SK-N-SH (cell line): ENCODE measurements at regions not wholly inside any gene's neighbourhood (a gene's known extent, or its start where the extent isn't known, plus 50 kb on each side); places are given as distances from the start of the nearest gene placed in this dataset.

Experiments
- CTCF ChIA-PET: fragments of 300-600, 350-600 bp; formaldehyde crosslinking; extraction: SDS; loops from one replicate; lab custom pipeline; 2021; lab: Yijun Ruan, JAX
- POLR2A ChIA-PET: fragments of 350-600 bp; sonication (Branson Sonifier 250); formaldehyde crosslinking; extraction: SDS; loops from one replicate; lab custom pipeline; 2020; ENCODE audit warnings: antibody characterized with exemption, inconsistent platforms; lab: Yijun Ruan, JAX
- DNase-seq: peaks from one replicate; pipeline ENCODE4 v3.0.0; 2012
- H2AFZ ChIP-seq: fragments of 200-600 bp; sonication (generic); 2 replicates; pipeline ENCODE4 v1.8.1; 2016; ENCODE audit warnings: antibody characterized with exemption, mild to moderate bottlenecking, low read depth
- H3F3A ChIP-seq: fragments of 200-600 bp; sonication (generic); replicated peaks from 2 replicates; pipeline ENCODE3; 2016; ENCODE audit warnings: antibody characterized with exemption, mild to moderate bottlenecking; ENCODE audit not compliant: insufficient read depth
- H3K27ac ChIP-seq, 2 experiments: fragments of 200-500 bp in 1 of 2; fragments of 200-600 bp in 1 of 2; sonication (Bioruptor generic) in 1 of 2; sonication (generic), shearing (Covaris generic) in 1 of 2; 2 replicates each; pipeline versions ENCODE4 v1.5.1 to v1.6.1; 2014 to 2016; ENCODE audit warnings: low read depth in 2 of 2, inconsistent platforms in 1 of 2, low read length in 1 of 2, mild to moderate bottlenecking in 1 of 2, mixed read lengths in 1 of 2
- H3K27me3 ChIP-seq: fragments of 200-600 bp; sonication (generic), shearing (Covaris generic); 2 replicates; pipeline ENCODE4 v1.6.1; 2016; ENCODE audit warnings: mixed run types; ENCODE audit not compliant: insufficient read depth
- H3K36me3 ChIP-seq, 2 experiments: fragments of 200-500 bp in 1 of 2; fragments of 200-600 bp in 1 of 2; sonication (Bioruptor generic) in 1 of 2; sonication (generic) in 1 of 2; replicated peaks in 1 of 2; 2 replicates each; pipeline versions ENCODE3 to v1.5.1; 2014 to 2016; ENCODE audit warnings: low read length in 1 of 2, mild to moderate bottlenecking in 1 of 2; ENCODE audit not compliant: insufficient read depth in 2 of 2, control insufficient read depth in 1 of 2
- H3K4me1 ChIP-seq, 2 experiments: fragments of 200-500 bp in 1 of 2; fragments of 200-600 bp in 1 of 2; sonication (Bioruptor generic) in 1 of 2; sonication (generic), shearing (Covaris generic) in 1 of 2; 2 replicates each; pipeline versions ENCODE4 v1.5.1 to v1.6.1; 2014 to 2016; ENCODE audit warnings: low read depth in 1 of 2, low read length in 1 of 2, mixed run types in 1 of 2; ENCODE audit not compliant: insufficient read depth in 2 of 2, control insufficient read depth in 1 of 2
- H3K4me2 ChIP-seq: fragments of 200-600 bp; sonication (generic), shearing (Covaris generic); 2 replicates; pipeline ENCODE4 v1.6.1; 2017; ENCODE audit warnings: mixed run types
- H3K4me3 ChIP-seq, 2 experiments: fragments of 200-500 bp in 1 of 2; fragments of 200-600 bp in 1 of 2; sonication (Bioruptor generic) in 1 of 2; sonication (generic), shearing (Covaris generic) in 1 of 2; 2 replicates each; pipeline versions ENCODE4 v1.5.1 to v1.8.1; 2014 to 2016; ENCODE audit warnings: low read depth in 2 of 2, inconsistent platforms in 1 of 2, low read length in 1 of 2, mild to moderate bottlenecking in 1 of 2, mixed read lengths in 1 of 2, moderate library complexity in 1 of 2
- H3K79me2 ChIP-seq: fragments of 200-600 bp; sonication (generic); 2 replicates; pipeline ENCODE4 v1.8.1; 2017; ENCODE audit warnings: mild to moderate bottlenecking; ENCODE audit not compliant: insufficient read depth
- H3K9ac ChIP-seq: fragments of 200-600 bp; sonication (generic); 2 replicates; pipeline ENCODE4 v1.6.1; 2017; ENCODE audit warnings: mixed run types
- H3K9me2 ChIP-seq: fragments of 200-600 bp; sonication (generic); 2 replicates; pipeline ENCODE4 v1.6.1; 2017; ENCODE audit warnings: mixed run types
- H3K9me3 ChIP-seq: fragments of 200-600 bp; sonication (generic); 2 replicates; pipeline ENCODE4 v1.6.1; 2017; ENCODE audit warnings: mixed run types, mild to moderate bottlenecking, moderate library complexity
- H4K20me1 ChIP-seq: fragments of 200-600 bp; sonication (generic); 2 replicates; pipeline ENCODE4 v1.6.1; 2017; ENCODE audit warnings: mild to moderate bottlenecking, mixed run types; ENCODE audit not compliant: insufficient read depth
- CHD2 ChIP-seq: fragments of 150-350 bp; IDR thresholded peaks from 2 replicates; pipeline ENCODE4 v1.6.1; 2018; ENCODE audit warnings: low read length; ENCODE audit not compliant: partially characterized antibody
- EZH2phosphoT487 ChIP-seq: fragments of 200-600 bp; sonication (generic); IDR thresholded peaks from 2 replicates; pipeline ENCODE4 v1.6.1; 2017; ENCODE audit warnings: low read depth, mixed run types, mild to moderate bottlenecking, antibody characterized with exemption, moderate library complexity, borderline replicate concordance
- FOXJ3 ChIP-seq: sonication (generic); formaldehyde crosslinking; IDR thresholded peaks from 2 replicates; pipeline ENCODE4 v1.5.1; 2020; ENCODE audit warnings: mild to moderate bottlenecking, missing genetic modification reagents
- GABPA ChIP-seq: IDR thresholded peaks from 2 replicates; pipeline ENCODE4 v1.4.0; 2012; ENCODE audit warnings: low read depth, mild to moderate bottlenecking
- NRF1 ChIP-seq: IDR thresholded peaks from 2 replicates; pipeline ENCODE4 v1.6.1; 2012; ENCODE audit warnings: low read depth, mild to moderate bottlenecking, low read length
- POLR2AphosphoS5 ChIP-seq: IDR thresholded peaks from 2 replicates; pipeline ENCODE4 v1.6.1; 2012; ENCODE audit warnings: low read depth, low read length
- RFX5 ChIP-seq: IDR thresholded peaks from 2 replicates; pipeline ENCODE4 v1.6.1; 2012; ENCODE audit warnings: mild to moderate bottlenecking, improper control_type of control experiment, low read length
- SIN3A ChIP-seq: IDR thresholded peaks from 2 replicates; pipeline ENCODE4 v1.6.1; 2012; ENCODE audit warnings: low read depth, mild to moderate bottlenecking, low read length, moderate library complexity, borderline replicate concordance
- SMC3 ChIP-seq: IDR thresholded peaks from 2 replicates; pipeline ENCODE4 v1.6.1; 2012; ENCODE audit warnings: low read depth, low read length, improper control_type of control experiment
- TAF1 ChIP-seq: IDR thresholded peaks from 2 replicates; pipeline ENCODE4 v1.6.1; 2012; ENCODE audit warnings: low read depth, mild to moderate bottlenecking, low read length, moderate library complexity, borderline replicate concordance
- TCF12 ChIP-seq: IDR thresholded peaks from 2 replicates; pipeline ENCODE4 v1.4.0; 2012
- WGBS: methylation state at CpG from one replicate; pipeline ENCODE4 v1.1.6; 2017; ENCODE audit warnings: low lambda C conversion rate; 5-methylcytosine and 5-hydroxymethylcytosine counted together
- TF ChIP-seq, protein P1 (sequence below): fragments of 150-350 bp; IDR thresholded peaks from 2 replicates; pipeline ENCODE4 v1.6.1; 2017; ENCODE audit warnings: antibody characterized with exemption, low read length, low read depth, borderline replicate concordance
- TF ChIP-seq, protein P2 (sequence below): IDR thresholded peaks from 2 replicates; pipeline ENCODE4; 2012

DNA sequence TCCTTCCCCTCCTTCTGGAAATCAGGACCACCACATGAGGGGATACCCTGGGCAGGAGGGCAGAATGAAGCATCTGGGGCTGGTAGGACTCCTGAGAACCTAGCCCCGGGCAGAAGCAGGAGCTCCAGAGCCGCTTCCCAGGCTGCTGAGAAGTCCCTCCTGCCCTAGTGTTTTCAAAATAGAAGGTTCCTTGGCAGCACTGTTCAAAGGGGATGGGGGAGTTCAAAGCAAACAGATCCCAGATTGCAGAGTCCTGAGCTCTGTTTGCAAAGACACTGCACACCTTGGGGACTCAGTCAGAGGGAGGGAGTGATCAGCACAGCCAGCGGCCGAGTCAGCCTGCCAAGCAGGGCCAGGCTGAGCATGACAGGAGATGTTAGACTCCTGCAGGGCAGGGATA, 177.8 kb downstream of the PTPRU start (continued):
- TF ChIP-seq, protein P1, sequence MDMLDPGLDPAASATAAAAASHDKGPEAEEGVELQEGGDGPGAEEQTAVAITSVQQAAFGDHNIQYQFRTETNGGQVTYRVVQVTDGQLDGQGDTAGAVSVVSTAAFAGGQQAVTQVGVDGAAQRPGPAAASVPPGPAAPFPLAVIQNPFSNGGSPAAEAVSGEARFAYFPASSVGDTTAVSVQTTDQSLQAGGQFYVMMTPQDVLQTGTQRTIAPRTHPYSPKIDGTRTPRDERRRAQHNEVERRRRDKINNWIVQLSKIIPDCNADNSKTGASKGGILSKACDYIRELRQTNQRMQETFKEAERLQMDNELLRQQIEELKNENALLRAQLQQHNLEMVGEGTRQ = no peak
- TF ChIP-seq SMC3 (no peak), EZH2phosphoT487 (no peak), CHD2 (no peak), FOXJ3 (CRISPR knock-in tag) (no peak), SIN3A (no peak), RFX5 (no peak), POLR2AphosphoS5 (no peak), GABPA (no peak), NRF1 (no peak)
- TF ChIP-seq, all 33 proteins: peak for 0

DNA sequence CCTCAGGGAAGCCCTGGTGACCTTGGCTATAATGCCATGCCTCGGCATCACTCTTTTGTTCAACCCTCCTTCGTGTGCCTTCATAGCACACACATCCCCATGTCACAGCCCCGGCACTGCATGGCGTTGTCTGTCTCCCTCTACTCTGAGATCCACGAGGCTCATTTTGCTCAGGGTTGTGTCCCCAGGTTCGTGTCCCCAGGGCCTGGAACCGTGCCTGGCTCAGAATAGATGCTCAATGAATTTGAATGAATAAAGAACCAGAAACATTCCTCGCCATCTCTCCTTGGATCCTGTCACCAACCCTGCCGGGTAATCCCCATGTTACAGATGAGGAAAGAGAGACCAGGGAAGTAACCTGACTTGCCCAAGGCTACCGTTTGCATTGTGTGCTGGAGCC, 177.3 kb downstream of the PTPRU start:
- Histone ChIP-seq H2AFZ (no peak overlapping the region), H3K27me3 (no peaks in the 10 kb centered on the region), H3K9ac (no peak overlapping the region), H4K20me1 (no peaks in the 10 kb centered on the region), H3K4me1 (peaks cover 0 to 36% of the 10 kb centered on the region in 2 experiments; a peak in 1 of 4 replicates), H3K9me3 (no peaks in the 10 kb centered on the region), H3K4me2 (no peak overlapping the region), H3K9me2 (no peaks in the 10 kb centered on the region), H3K27ac (no peak overlapping the region), H3F3A (no peaks in the 10 kb centered on the region), H3K36me3 (no peaks in the 10 kb centered on the region), H3K4me3 (no peak overlapping the region), H3K79me2 (no peaks in the 10 kb centered on the region)
- WGBS = 19% methylated on average over 8 of the region's 10 CpGs
- DNase-seq = no peak
- ChIA-PET CTCF (interaction anchor here (1.4 kb wide), 1 partner anchor 16 kb away, joined by 5 read pairs; no protein-coding TSS in a partner anchor), POLR2A (no interaction called here)
- TF ChIP-seq SIN3A (no peak), RFX5 (no peak)

DNA sequence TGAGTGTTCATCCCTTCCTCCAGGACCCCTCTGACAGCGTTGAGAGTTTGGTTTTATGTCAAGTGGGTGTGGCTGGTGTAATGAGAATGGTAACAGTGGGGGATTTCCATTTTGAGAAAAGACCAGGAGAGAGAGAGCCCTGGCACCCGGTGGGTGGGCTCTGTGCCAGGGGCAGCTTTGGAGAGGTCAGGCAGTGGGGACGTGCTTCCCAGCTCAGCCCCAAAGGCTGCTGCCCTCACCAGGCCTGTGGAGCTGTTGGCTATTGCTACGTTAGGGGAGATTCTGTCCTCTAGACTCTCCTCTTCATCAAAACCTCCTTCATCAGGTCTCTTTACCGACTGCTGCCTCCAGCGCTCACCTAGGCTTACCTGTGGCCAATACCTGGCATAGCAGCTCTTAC, 176.3 kb downstream of the PTPRU start:
- ChIA-PET CTCF (interaction anchor here (1.4 kb wide), 1 partner anchor 60 kb away, joined by 3 read pairs; no protein-coding TSS in a partner anchor), POLR2A (no interaction called here)
- no peaks in the 10 kb centered on the region for H3K27me3 ChIP-seq
- TF ChIP-seq TCF12 = no peak
- no peak for TF ChIP-seq TAF1
- TF ChIP-seq, protein P2, sequence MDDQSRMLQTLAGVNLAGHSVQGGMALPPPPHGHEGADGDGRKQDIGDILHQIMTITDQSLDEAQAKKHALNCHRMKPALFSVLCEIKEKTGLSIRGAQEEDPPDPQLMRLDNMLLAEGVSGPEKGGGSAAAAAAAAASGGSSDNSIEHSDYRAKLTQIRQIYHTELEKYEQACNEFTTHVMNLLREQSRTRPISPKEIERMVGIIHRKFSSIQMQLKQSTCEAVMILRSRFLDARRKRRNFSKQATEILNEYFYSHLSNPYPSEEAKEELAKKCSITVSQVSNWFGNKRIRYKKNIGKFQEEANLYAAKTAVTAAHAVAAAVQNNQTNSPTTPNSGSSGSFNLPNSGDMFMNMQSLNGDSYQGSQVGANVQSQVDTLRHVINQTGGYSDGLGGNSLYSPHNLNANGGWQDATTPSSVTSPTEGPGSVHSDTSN = no peak
- H3F3A ChIP-seq = no peaks in the 10 kb centered on the region
- no peaks in the 10 kb centered on the region for H3K36me3 ChIP-seq
- no peak overlapping the region for H3K4me2 ChIP-seq
- WGBS = 26% methylated on average over 5 of the region's 6 CpGs
- no peak overlapping the region for H3K9ac ChIP-seq
- H3K4me3 ChIP-seq = no peak overlapping the region
- H4K20me1 ChIP-seq = no peaks in the 10 kb centered on the region
- no peak overlapping the region for H2AFZ ChIP-seq
- H3K79me2 ChIP-seq = no peaks in the 10 kb centered on the region
- no peak overlapping the region for H3K27ac ChIP-seq
- DNase-seq = no peak
- H3K4me1 ChIP-seq = peaks cover 0 to 36% of the 10 kb centered on the region in 2 experiments; a peak in 1 of 4 replicates
- no peaks in the 10 kb centered on the region for H3K9me3 ChIP-seq
- no peaks in the 10 kb centered on the region for H3K9me2 ChIP-seq
